HEK293 (cell line): ENCODE measurements at regions not wholly inside any gene's neighbourhood (a gene's known extent, or its start where the extent isn't known, plus 50 kb on each side); places are given as distances from the start of the nearest gene placed in this dataset.

Experiments
- CTCF ChIA-PET: fragments of 350-600 bp; formaldehyde crosslinking; extraction: SDS; loops from one replicate; lab custom pipeline; 2021; ENCODE audit warnings: antibody characterized with exemption; lab: Yijun Ruan, JAX
- POLR2A ChIA-PET: fragments of 300-600 bp; formaldehyde crosslinking; extraction: SDS; loops from one replicate; lab custom pipeline; 2020; ENCODE audit warnings: antibody characterized with exemption, inconsistent platforms; lab: Yijun Ruan, JAX
- H3K27ac ChIP-seq: fragments of 200-500 bp; sonication (Bioruptor generic); 2 replicates; pipeline ENCODE4 v1.5.1; 2014; ENCODE audit warnings: low read depth, low read length, control low read depth, inconsistent platforms; ENCODE audit errors: extremely low read depth
- H3K36me3 ChIP-seq, 2 experiments: fragments of 200-500 bp in 1 of 2; sonication (Bioruptor generic) in 1 of 2; 1 replicate in 1 of 2; 2 replicates in 1 of 2; pipeline ENCODE4 v1.5.1; 2014 to 2017; ENCODE audit warnings: inconsistent platforms in 2 of 2, low read length in 2 of 2; ENCODE audit not compliant: control insufficient read depth in 2 of 2, insufficient read depth in 1 of 2
- H3K4me1 ChIP-seq: fragments of 200-500 bp; sonication (Bioruptor generic); 2 replicates; pipeline ENCODE4 v1.5.1; 2014; ENCODE audit warnings: mild to moderate bottlenecking, low read length, inconsistent platforms; ENCODE audit not compliant: control insufficient read depth, insufficient read depth
- H3K4me3 ChIP-seq: 2 replicates; pipeline ENCODE4 v1.5.1; 2011; ENCODE audit warnings: low read depth, mild to moderate bottlenecking, control low read depth, low read length, moderate library complexity
- H3K9me3 ChIP-seq: fragments of 200-500 bp; sonication (Bioruptor generic); 2 replicates; pipeline ENCODE4 v1.5.1; 2014; ENCODE audit warnings: low read depth, low read length, inconsistent platforms; ENCODE audit not compliant: control insufficient read depth, insufficient read depth
- BCL6B ChIP-seq: fragments of 450-650 bp; formaldehyde crosslinking; IDR thresholded peaks from 2 replicates; pipeline ENCODE4 v1.5.1; 2017; ENCODE audit warnings: missing biosample characterization, missing genetic modification characterization
- FEZF1 ChIP-seq: fragments of 450-650 bp; formaldehyde crosslinking; IDR thresholded peaks from 2 replicates; pipeline ENCODE4 v1.5.1; 2016; ENCODE audit warnings: missing biosample characterization, missing genetic modification characterization
- KLF10 ChIP-seq: fragments of 450-650 bp; IDR thresholded peaks from 2 replicates; pipeline ENCODE4 v1.5.1; 2018; ENCODE audit warnings: missing biosample characterization, mild to moderate bottlenecking, missing genetic modification characterization
- KLF17 ChIP-seq: fragments of 450-650 bp; formaldehyde crosslinking; IDR thresholded peaks from 2 replicates; pipeline ENCODE4 v1.5.1; 2016; ENCODE audit warnings: missing biosample characterization, missing genetic modification characterization
- PRDM4 ChIP-seq: fragments of 450-650 bp; formaldehyde crosslinking; IDR thresholded peaks from 2 replicates; pipeline ENCODE4 v1.5.1; 2017; ENCODE audit warnings: missing biosample characterization, missing genetic modification characterization
- RBAK ChIP-seq: fragments of 450-650 bp; formaldehyde crosslinking; IDR thresholded peaks from 2 replicates; pipeline ENCODE4 v1.5.1; 2016; ENCODE audit warnings: missing biosample characterization, missing genetic modification characterization
- TRIM28 ChIP-seq: IDR thresholded peaks from 2 replicates; pipeline ENCODE4 v1.6.1; 2011; ENCODE audit warnings: low read length, control low read depth, borderline replicate concordance
- ZBTB48 ChIP-seq: fragments of 450-650 bp; formaldehyde crosslinking; IDR thresholded peaks from 2 replicates; pipeline ENCODE4 v1.5.1; 2016; ENCODE audit warnings: missing biosample characterization, missing genetic modification characterization
- ZBTB49 ChIP-seq: fragments of 450-650 bp; formaldehyde crosslinking; IDR thresholded peaks from 2 replicates; pipeline ENCODE4 v1.5.1; 2016; ENCODE audit warnings: missing biosample characterization, missing genetic modification characterization, low read depth
- ZFP37 ChIP-seq: fragments of 450-650 bp; formaldehyde crosslinking; IDR thresholded peaks from 2 replicates; pipeline ENCODE4 v1.5.1; 2016; ENCODE audit warnings: missing biosample characterization, missing genetic modification characterization
- ZFP41 ChIP-seq: fragments of 450-650 bp; formaldehyde crosslinking; IDR thresholded peaks from 2 replicates; pipeline ENCODE4 v1.5.1; 2016; ENCODE audit warnings: missing biosample characterization, missing genetic modification characterization, borderline replicate concordance
- ZNF138 ChIP-seq: fragments of 450-650 bp; formaldehyde crosslinking; IDR thresholded peaks from 2 replicates; pipeline ENCODE4 v1.5.1; 2016; ENCODE audit warnings: missing biosample characterization, missing genetic modification characterization, borderline replicate concordance
- ZNF148 ChIP-seq: fragments of 450-650 bp; formaldehyde crosslinking; IDR thresholded peaks from 2 replicates; pipeline ENCODE4 v1.5.0; 2017; ENCODE audit warnings: missing biosample characterization, missing genetic modification characterization, borderline replicate concordance
- ZNF19 ChIP-seq: fragments of 450-650 bp; formaldehyde crosslinking; IDR thresholded peaks from 2 replicates; pipeline ENCODE4; 2016; ENCODE audit warnings: missing biosample characterization, missing genetic modification characterization, low read depth
- ZNF24 ChIP-seq: fragments of 450-650 bp; formaldehyde crosslinking; IDR thresholded peaks from 2 replicates; pipeline ENCODE4 v1.5.1; 2016; ENCODE audit warnings: missing biosample characterization, missing genetic modification characterization
- ZNF426 ChIP-seq: fragments of 450-650 bp; formaldehyde crosslinking; IDR thresholded peaks from 2 replicates; pipeline ENCODE4 v1.5.1; 2017; ENCODE audit warnings: missing biosample characterization, missing genetic modification characterization, mild to moderate bottlenecking, inconsistent platforms, moderate library complexity
- ZNF521 ChIP-seq: fragments of 450-650 bp; formaldehyde crosslinking; IDR thresholded peaks from 2 replicates; pipeline ENCODE4 v1.5.1; 2017; ENCODE audit warnings: missing biosample characterization, mild to moderate bottlenecking, missing genetic modification characterization
- ZNF530 ChIP-seq: fragments of 450-650 bp; formaldehyde crosslinking; IDR thresholded peaks from 2 replicates; pipeline ENCODE4 v1.5.1; 2016; ENCODE audit warnings: low read depth, missing biosample characterization, missing genetic modification characterization
- ZNF548 ChIP-seq: fragments of 450-650 bp; formaldehyde crosslinking; IDR thresholded peaks from 2 replicates; pipeline ENCODE4 v1.5.1; 2016; ENCODE audit warnings: missing biosample characterization, missing genetic modification characterization
- ZNF549 ChIP-seq: fragments of 450-650 bp; IDR thresholded peaks from 2 replicates; pipeline ENCODE4 v1.5.1; 2018; ENCODE audit warnings: missing biosample characterization, missing genetic modification characterization, mild to moderate bottlenecking, inconsistent platforms, moderate library complexity
- ZNF610 ChIP-seq: fragments of 450-650 bp; formaldehyde crosslinking; IDR thresholded peaks from 2 replicates; pipeline ENCODE4 v1.5.1; 2016; ENCODE audit warnings: missing biosample characterization, missing genetic modification characterization, borderline replicate concordance
- ZNF624 ChIP-seq: fragments of 450-650 bp; formaldehyde crosslinking; IDR thresholded peaks from 2 replicates; pipeline ENCODE4 v1.5.1; 2017; ENCODE audit warnings: missing biosample characterization, missing genetic modification characterization
- ZNF704 ChIP-seq: fragments of 450-650 bp; formaldehyde crosslinking; IDR thresholded peaks from 2 replicates; pipeline ENCODE4 v1.5.1; 2016; ENCODE audit warnings: missing biosample characterization, missing genetic modification characterization
- ZSCAN4 ChIP-seq: fragments of 450-650 bp; formaldehyde crosslinking; IDR thresholded peaks from 2 replicates; pipeline ENCODE4 v1.5.1; 2017; ENCODE audit warnings: missing biosample characterization, missing genetic modification characterization

- H3K4me1 ChIP-seq: no peaks in the 10 kb centered on the region
- H3K4me3 ChIP-seq: no peak overlapping the region
- no peaks in the 10 kb centered on the region for H3K9me3 ChIP-seq
- TF ChIP-seq ZNF549 (tag by site-specific recombination): no peak
- no peak for TF ChIP-seq ZNF138 (tag by site-specific recombination)
- TF ChIP-seq ZNF530 (tag by site-specific recombination): no peak
- no peak for TF ChIP-seq ZBTB49 (tag by site-specific recombination)
- no peak for TF ChIP-seq ZNF548
- TF ChIP-seq ZNF624 (tag by site-specific recombination): no peak
- TF ChIP-seq ZFP41: no peak
- no peak for TF ChIP-seq ZNF426 (tag by site-specific recombination)
- TF ChIP-seq ZNF610 (tag by site-specific recombination): no peak
- TF ChIP-seq RBAK (tag by site-specific recombination): no peak
- no peak for TF ChIP-seq BCL6B (tag by site-specific recombination)
- TF ChIP-seq ZBTB48: no peak
- no peak for TF ChIP-seq ZNF24 (tag by site-specific recombination)
- TF ChIP-seq TRIM28: no peak
- TF ChIP-seq PRDM4 (tag by site-specific recombination): no peak
- no peak for TF ChIP-seq KLF10 (tag by site-specific recombination)
- TF ChIP-seq ZFP37 (tag by site-specific recombination): no peak
- no peak overlapping the region for H3K27ac ChIP-seq
- ChIA-PET CTCF (no interaction called here), POLR2A (no interaction called here)
- H3K36me3 ChIP-seq: no peaks in the 10 kb centered on the region
Observed at GRCh38 chr1:36614571-36614970, 131.9 kb upstream of the CSF3R start.

GRCh38 chr1:36613721-36614120 is 131.0 kb upstream of the CSF3R start:
- H3K36me3 ChIP-seq: no peaks in the 10 kb centered on the region
- no peaks in the 10 kb centered on the region for H3K9me3 ChIP-seq
- no peaks in the 10 kb centered on the region for H3K4me1 ChIP-seq
- H3K4me3 ChIP-seq: no peak overlapping the region
- ChIA-PET CTCF (no interaction called here), POLR2A (no interaction called here)
- TF ChIP-seq KLF17 (tag by site-specific recombination) (no peak), ZNF521 (0 out of 2 replicates have a peak, but pooled peaks have one; percentile 72), ZNF19 (tag by site-specific recombination) (no peak), ZSCAN4 (tag by site-specific recombination) (peak; percentile 86), ZNF148 (tag by site-specific recombination) (peak; percentile 53; the same call in 1 of the 2 replicates), FEZF1 (tag by site-specific recombination) (no peak), ZBTB48 (no peak), ZNF704 (tag by site-specific recombination) (no peak)
- no peak overlapping the region for H3K27ac ChIP-seq
